ENCODE measurements at regions not wholly inside any gene's neighbourhood (a gene's known extent, or its start where the extent isn't known, plus 50 kb on each side); places are given as distances from the start of the nearest gene placed in this dataset.

DNA sequence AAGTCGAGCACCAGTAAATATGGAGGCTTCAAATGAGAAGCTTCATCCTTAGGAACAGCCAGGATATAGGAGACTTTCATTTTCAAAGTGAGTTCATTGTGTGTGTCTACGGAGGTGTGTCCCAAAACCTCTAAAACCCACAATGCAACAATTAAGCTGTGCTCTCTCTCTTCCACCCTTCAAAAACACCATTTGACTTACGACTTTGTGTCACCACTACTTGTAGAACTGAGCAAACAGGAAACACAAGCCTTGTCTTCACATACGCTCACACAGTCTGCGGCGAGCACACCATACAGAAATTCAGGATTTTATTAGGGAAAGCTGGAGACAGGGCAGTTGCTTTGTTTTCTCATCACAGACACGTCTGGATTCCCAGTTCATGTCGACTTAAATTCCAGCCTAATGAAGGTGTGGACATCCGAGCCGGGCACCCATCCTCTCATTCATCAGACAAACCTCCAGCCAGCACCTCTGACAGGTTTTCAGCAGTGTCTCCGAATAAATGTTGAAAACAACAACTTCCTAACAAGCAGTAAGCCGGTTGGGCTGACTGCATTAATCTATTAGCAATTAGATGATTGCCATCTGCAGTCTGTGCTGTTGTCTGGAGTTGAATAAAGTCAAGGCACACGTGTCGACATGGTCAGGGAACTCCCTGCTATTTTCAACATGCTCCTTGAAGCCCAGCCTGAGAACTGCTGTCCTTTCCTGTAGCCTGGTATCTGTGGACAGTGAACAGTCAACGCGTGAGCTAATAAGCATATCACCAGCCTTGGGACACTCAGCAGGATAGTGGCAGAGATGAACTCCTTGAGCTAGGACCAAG, 1411.1 kb downstream of the BRD1 start:
- Histone ChIP-seq H2AFZ (no peak overlapping the region), H3K36me3 (ENCODE audit: insufficient read depth) (no peaks in the 10 kb centered on the region), H3K27me3 (ENCODE audit: insufficient read depth) (no peaks in the 10 kb centered on the region), H3K9me2 (ENCODE audit: insufficient read depth) (no peaks in the 10 kb centered on the region), H3F3A (replicated peaks; ENCODE audit: low read depth) (no peaks in the 10 kb centered on the region), H3K4me2 (no peak overlapping the region), H3K79me2 (replicated peaks; ENCODE audit: insufficient read depth) (no peaks in the 10 kb centered on the region), H3K27ac (ENCODE audit: low read depth) (no peak overlapping the region), H4K20me1 (replicated peaks; ENCODE audit: insufficient read depth) (no peaks in the 10 kb centered on the region), H3K4me3 (no peak overlapping the region), H3K4me1 (ENCODE audit: insufficient read depth) (no peaks in the 10 kb centered on the region)
- Mint-ChIP-seq H3K4me3 (no peak overlapping the region), H3K9me3 (no peaks in the 10 kb centered on the region; the same call in 2 of the 3 replicates), H3K27ac (no peak overlapping the region), H3K4me1 (peaks cover 22% of the 10 kb centered on the region), H3K36me3 (ENCODE audit: low read depth) (no peaks in the 10 kb centered on the region), H3K27me3 (ENCODE audit: insufficient read depth, low read depth, poor library complexity) (peaks cover 6% of the 10 kb centered on the region)
- no peak for DNase-seq (ENCODE audit: low spot score)
- no peak for TF ChIP-seq CREB1 (CRISPR knock-in tag; IDR thresholded peaks at IDR 0.05; ENCODE audit: low read depth)
- TF ChIP-seq STAT1 (IDR thresholded peaks at IDR 0.05; ENCODE audit: unreplicated experiment), result no peak
- TF ChIP-seq, protein P1, sequence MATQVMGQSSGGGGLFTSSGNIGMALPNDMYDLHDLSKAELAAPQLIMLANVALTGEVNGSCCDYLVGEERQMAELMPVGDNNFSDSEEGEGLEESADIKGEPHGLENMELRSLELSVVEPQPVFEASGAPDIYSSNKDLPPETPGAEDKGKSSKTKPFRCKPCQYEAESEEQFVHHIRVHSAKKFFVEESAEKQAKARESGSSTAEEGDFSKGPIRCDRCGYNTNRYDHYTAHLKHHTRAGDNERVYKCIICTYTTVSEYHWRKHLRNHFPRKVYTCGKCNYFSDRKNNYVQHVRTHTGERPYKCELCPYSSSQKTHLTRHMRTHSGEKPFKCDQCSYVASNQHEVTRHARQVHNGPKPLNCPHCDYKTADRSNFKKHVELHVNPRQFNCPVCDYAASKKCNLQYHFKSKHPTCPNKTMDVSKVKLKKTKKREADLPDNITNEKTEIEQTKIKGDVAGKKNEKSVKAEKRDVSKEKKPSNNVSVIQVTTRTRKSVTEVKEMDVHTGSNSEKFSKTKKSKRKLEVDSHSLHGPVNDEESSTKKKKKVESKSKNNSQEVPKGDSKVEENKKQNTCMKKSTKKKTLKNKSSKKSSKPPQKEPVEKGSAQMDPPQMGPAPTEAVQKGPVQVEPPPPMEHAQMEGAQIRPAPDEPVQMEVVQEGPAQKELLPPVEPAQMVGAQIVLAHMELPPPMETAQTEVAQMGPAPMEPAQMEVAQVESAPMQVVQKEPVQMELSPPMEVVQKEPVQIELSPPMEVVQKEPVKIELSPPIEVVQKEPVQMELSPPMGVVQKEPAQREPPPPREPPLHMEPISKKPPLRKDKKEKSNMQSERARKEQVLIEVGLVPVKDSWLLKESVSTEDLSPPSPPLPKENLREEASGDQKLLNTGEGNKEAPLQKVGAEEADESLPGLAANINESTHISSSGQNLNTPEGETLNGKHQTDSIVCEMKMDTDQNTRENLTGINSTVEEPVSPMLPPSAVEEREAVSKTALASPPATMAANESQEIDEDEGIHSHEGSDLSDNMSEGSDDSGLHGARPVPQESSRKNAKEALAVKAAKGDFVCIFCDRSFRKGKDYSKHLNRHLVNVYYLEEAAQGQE (IDR thresholded peaks at IDR 0.05; ENCODE audit: unreplicated experiment), result no peak
- TF ChIP-seq JUNB (IDR thresholded peaks at IDR 0.05; ENCODE audit: unreplicated experiment), result no peak
- TF ChIP-seq POLR2AphosphoS5 (IDR thresholded peaks at IDR 0.05; ENCODE audit: low read depth), result no peak
- TF ChIP-seq EZH2phosphoT487 (IDR thresholded peaks at IDR 0.05; ENCODE audit: unreplicated experiment), result no peak
- TF ChIP-seq ZNF462 (CRISPR knock-in tag; IDR thresholded peaks at IDR 0.05), result no peak
- TF ChIP-seq, protein P2, sequence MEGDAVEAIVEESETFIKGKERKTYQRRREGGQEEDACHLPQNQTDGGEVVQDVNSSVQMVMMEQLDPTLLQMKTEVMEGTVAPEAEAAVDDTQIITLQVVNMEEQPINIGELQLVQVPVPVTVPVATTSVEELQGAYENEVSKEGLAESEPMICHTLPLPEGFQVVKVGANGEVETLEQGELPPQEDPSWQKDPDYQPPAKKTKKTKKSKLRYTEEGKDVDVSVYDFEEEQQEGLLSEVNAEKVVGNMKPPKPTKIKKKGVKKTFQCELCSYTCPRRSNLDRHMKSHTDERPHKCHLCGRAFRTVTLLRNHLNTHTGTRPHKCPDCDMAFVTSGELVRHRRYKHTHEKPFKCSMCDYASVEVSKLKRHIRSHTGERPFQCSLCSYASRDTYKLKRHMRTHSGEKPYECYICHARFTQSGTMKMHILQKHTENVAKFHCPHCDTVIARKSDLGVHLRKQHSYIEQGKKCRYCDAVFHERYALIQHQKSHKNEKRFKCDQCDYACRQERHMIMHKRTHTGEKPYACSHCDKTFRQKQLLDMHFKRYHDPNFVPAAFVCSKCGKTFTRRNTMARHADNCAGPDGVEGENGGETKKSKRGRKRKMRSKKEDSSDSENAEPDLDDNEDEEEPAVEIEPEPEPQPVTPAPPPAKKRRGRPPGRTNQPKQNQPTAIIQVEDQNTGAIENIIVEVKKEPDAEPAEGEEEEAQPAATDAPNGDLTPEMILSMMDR (conservative IDR thresholded peaks at IDR 0.05; ENCODE audit: low read depth in 2 of 2), result no peak
- no peak for TF ChIP-seq ZNF114 (CRISPR knock-in tag; IDR thresholded peaks at IDR 0.05)
- TF ChIP-seq, protein P3, sequence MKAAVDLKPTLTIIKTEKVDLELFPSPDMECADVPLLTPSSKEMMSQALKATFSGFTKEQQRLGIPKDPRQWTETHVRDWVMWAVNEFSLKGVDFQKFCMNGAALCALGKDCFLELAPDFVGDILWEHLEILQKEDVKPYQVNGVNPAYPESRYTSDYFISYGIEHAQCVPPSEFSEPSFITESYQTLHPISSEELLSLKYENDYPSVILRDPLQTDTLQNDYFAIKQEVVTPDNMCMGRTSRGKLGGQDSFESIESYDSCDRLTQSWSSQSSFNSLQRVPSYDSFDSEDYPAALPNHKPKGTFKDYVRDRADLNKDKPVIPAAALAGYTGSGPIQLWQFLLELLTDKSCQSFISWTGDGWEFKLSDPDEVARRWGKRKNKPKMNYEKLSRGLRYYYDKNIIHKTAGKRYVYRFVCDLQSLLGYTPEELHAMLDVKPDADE (IDR thresholded peaks at IDR 0.05), result no peak
- TF ChIP-seq EZH2 (IDR thresholded peaks at IDR 0.05; ENCODE audit: low read depth, unreplicated experiment), result no peak
- no peak for TF ChIP-seq NANOG (IDR thresholded peaks at IDR 0.05; ENCODE audit: borderline replicate concordance)
- no peak for TF ChIP-seq ZNF331 (CRISPR knock-in tag; IDR thresholded peaks at IDR 0.05; ENCODE audit: low read depth)
- no peak for ATAC-seq

Data from GM23338 (cell line).